Breast epithelium (tissue), 3 donors: ENCODE measurements at regions not wholly inside any gene's neighbourhood (a gene's known extent, or its start where the extent isn't known, plus 50 kb on each side); places are given as distances from the start of the nearest gene placed in this dataset.

Experiments used
- CTCF ChIP-seq, 3 donors: fragments of 450-650 bp; IDR thresholded peaks; one replicate each; pipeline ENCODE4 v1.5.1; 2016 to 2017; ENCODE audit warnings: antibody characterized with exemption in 3 of 3, mild to moderate bottlenecking in 3 of 3, moderate library complexity in 3 of 3
- POLR2A ChIP-seq: fragments of 450-650 bp; IDR thresholded peaks from one replicate; pipeline ENCODE4 v1.6.1; 2016; ENCODE audit warnings: antibody characterized with exemption, mild to moderate bottlenecking, moderate library complexity

GRCh38 chr5:109946610-109947009, 256.9 kb downstream of the MAN2A1 start:
- TF ChIP-seq CTCF (IDR thresholded peaks at IDR 0.05) (no peak), POLR2A (no peak)
